ENCODE measurements at regions not wholly inside any gene's neighbourhood (a gene's known extent, or its start where the extent isn't known, plus 50 kb on each side); places are given as distances from the start of the nearest gene placed in this dataset.

DNA sequence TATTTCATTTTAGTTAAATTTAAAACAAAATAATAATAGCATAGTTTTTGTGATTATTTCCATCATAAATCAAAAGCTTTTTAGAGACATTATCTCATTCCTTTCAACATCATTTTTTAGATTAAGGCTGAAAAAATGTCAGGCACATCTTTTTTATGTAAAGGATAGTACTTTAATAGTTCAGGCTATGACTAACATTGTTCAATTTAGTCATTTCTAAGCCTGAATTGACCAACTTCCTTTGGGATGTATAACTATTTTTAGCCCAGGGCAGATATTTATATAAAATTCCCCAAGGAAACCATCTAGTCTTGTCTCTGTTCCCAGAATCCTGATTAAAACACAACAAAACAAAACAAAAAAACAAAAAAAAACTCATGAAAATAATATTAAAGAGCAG, 145.6 kb upstream of the PCDH18 start:
- DNase-seq: no peak

- no peak for DNase-seq
Measured at GRCh38 chr4:137676357-137676998, 144.2 kb upstream of the PCDH18 start.

DNA sequence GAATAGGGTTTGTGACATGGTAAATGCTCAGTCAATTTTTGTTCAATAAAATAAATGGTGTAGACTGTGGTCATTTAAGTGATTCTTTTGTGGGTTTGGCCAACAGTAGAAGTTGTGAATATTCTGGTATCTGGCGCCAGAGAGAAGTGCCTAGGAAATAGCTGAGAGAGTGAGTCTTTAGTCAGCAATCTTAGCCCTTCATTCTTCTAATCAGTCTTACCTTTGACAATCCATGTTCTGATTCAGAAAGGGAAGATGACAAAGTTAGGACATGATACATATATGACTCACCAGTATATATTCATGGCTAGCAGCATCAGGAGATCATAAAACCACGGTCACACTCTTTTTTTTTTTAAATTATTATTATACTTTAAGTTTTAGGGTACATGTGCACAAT, 141.8 kb upstream of the PCDH18 start:
- DNase-seq: no peak

- DNase-seq: no peak
Measured at GRCh38 chr4:137668885-137669545, 136.7 kb upstream of the PCDH18 start.

DNA sequence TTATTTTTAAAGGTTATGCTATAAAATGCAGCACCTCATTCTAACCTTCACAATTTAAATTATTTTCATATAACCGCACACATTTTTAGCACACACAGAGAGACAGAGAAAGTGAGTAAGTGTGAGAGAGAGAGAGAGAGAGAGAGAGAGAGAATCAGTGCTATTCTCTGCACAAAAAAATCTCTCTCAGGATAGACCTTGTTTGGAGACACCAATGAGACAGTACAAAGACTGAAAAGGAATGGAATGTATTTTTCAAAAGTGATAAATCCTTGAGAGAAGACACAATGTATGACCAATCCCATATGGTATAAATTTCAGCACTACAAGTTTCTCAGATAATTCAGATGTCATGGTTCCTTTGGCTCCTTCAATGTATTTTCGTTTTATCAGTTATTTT, 132.1 kb upstream of the PCDH18 start:
- DNase-seq: no peak

DNA sequence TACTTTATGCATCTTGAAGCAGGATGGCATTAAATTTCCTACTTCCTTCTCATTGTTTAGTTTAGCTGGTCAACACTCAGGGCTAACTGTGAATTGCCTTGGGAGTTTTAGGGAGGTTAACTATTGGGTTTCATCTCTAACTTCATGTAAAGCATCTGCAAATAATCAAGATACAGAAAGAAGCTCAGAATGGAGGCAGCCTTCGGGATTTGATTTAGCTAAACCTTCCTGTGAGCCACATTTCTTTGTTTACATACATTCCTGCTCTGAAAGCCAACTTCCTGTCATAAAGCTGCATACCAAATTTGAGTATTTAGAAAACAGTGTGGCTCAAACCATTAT, 131.7 kb upstream of the PCDH18 start:
- DNase-seq: no peak

- no peak for DNase-seq
Measured at GRCh38 chr4:137663251-137664045, 131.2 kb upstream of the PCDH18 start.

DNA sequence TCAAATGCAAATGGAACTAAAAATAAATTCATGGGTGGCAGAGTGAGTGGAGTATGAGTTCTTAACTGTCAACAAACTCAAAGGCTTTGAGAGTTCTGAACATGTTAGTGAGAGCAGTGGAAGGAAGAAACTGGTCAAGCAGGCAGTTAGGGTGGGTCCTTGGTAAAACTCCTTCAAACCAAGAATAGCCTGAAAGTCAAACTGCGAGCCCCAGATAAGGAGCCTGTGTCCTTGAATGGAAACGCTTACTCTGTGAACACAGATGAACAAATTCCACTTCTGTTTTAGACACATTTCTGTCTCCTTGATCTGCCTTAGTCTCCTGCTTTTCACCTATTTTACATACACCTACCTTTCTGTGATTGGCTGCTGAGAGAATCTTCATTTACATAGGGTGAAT, 129.4 kb upstream of the PCDH18 start:
- no peak for DNase-seq

GRCh38 chr4:137660211-137660610, 127.9 kb upstream of the PCDH18 start:
- DNase-seq: no peak

GRCh38 chr4:137659431-137659830, 127.1 kb upstream of the PCDH18 start:
- no peak for DNase-seq

DNA sequence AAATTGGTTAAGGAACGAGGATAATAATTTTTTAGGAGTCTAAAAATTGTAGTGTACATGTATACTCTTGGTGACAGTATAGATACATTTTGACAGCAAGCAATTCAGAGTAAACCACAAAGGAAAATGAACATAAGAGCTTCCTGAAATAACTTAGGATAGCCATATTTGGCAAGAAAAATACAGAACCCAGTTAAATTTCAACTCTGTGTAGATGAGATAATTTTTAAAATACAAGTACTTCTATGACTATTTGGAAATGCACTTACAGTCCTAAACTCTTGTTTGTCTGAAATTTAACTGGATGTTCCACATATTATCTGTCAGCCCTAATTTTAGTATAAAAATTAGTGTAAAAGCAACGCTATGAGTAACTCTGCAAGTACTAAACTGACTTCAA, 124.4 kb upstream of the PCDH18 start:
- no peak for DNase-seq

GRCh38 chr4:137655302-137655701, 123.0 kb upstream of the PCDH18 start:
- no peak for DNase-seq

DNA sequence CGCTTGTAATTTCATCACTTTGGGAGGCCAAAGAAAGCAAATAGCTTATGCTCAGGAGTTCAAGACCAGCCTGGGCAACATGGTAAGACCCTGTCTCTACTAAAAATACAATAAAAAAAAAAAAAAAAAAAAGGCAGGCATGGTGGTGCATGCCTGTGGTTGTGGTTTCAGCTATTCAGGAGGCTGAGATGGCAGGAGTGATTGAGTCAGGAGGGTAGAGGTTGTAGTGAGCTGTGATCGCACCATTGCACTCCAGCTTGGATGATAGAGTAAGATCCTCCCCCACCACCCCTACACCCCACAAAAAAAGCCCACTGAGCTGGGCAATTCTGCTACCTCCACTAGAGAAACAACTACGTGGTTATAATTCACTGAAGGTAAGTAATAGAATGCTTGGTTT, 118.8 kb upstream of the PCDH18 start:
- DNase-seq: no peak

DNA sequence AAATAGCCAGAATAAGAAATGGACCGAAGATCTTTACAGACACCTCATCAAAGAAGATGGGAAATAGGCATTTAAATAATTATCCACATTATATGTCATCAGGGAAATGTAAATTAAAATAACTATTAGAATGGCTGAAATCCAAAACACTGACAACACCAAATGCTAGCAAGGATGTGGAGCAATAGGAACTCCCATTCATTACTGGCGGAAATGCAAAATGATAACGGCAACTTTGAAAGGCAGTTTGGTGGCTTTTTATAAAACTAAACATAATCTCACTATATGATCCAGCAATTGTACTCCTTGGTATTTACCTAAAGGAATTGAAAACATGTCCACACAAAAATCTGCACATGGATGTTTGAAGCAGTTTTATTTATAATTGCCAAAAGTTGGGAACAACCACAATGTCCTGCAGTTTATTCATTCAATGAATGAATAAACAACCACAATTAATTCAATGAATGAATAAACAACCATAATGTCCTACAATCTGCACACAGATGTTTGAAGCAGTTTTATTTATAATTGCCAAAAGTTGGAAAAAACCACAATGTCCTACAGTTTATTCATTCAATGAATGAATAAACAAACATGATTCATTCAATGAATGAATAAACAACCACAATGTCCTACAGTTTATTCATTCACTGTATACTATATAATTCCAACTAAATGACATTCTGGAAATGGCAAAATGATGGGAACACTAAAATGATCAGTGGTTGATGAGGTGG, 117.6 kb upstream of the PCDH18 start:
- DNase-seq: no peak

DNA sequence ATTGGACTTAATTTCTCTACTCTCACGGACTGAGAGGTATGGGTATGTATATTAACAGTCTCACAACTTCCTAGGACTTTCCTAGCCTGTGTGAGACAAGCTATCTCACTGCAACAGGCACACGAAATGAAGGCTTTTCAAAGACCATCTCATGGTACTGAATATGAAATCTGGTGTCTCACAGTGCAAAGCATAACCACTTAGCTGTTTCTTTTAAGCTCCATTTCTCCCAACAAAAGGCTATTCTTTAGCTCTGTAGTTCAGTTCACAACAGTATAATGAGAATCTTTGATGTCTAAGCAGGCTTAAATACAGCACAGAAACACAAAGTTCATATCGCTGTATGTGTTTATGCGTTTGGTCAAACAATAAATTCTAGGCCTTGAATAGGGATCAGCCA, 116.2 kb upstream of the PCDH18 start:
- DNase-seq: peak in 1 of 58 donors; percentile 10

GRCh38 chr4:137647375-137647774, 115.1 kb upstream of the PCDH18 start:
- DNase-seq: no peak

DNA sequence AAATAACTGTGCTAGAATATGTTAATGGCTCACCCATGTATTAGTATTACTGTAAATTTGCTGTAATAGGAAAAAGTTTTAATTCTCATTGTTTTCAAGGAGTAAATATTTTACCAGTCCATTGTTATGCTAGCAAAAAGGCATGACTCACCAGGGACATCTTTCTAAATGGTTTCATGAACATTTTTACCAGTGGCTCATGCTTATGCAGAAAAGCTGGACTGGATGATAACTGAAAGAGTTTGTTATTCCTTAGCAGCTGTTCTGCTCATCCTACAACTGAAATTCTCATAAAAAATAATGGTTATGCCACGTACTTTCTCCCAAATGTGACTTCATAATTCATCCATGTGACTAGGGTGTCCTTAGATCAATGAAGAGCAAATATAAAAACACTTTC, 111.9 kb upstream of the PCDH18 start:
- no peak for DNase-seq

- no peak for DNase-seq
Measured at GRCh38 chr4:137641544-137641943, 109.2 kb upstream of the PCDH18 start.

DNA sequence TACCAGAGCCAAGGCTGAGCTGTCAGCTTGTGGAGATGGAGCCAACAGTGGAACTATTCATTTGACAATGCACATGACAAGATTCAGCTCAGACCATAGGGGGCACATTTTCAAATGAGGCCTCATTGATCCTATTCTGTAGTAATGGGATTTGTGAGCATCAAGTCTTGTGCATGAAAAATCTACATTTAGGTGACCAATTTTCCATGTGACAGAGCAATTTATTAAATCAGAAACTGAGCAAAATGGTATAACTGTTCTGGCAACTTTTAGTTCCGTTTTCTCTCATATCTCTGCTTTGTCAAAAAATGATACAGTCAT, 108.5 kb upstream of the PCDH18 start:
- no peak for DNase-seq

DNA sequence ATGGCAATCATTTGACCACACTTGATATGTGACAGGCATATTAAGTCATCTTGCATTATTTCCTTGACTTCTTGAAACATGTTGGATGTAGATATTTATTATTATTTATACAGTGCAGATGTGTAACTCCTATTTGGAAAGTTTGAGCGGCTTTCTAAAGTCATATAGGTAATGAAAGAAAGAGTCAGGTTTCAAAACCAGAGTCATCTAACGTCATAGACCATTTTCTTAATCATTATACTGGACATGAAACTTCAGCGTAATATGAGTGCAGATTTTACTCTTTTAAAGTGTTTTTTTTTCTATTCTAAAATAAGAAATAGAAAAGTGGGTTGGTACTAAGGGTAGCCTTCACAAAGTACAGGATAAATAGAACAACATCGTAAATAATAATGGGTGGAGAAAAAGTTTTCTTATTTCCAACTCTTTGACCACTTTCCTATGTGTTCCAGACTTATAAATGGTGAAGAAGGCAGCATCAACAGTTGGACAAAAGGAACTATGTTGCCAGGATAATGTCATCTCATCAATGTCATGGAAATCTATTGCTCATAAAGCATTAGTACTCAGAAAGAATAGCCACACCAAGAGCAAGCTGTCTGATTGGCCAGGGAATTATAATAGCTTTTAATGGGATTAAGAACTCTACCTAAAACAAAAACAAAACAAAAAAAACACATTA, 108.0 kb upstream of the PCDH18 start:
- no peak for DNase-seq

DNA sequence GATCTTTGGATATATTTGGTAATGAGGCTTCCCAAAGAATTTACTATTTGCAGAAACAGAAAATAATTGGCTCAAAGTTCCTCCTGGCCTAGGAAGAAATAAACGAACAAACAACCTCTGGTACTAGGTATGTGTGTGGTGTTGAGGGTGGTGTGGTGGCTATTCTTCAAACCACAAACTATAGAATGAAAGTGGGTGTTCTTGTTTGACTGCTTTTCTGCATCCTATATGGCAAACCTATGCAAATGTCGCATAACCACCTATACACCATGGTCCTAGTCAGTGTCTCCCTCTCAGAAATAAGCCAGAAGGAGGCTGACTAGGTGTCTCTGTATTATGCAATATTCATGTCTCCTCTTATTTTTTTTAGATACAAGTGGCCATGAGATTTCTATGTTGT, 106.6 kb upstream of the PCDH18 start:
- DNase-seq: no peak

DNA sequence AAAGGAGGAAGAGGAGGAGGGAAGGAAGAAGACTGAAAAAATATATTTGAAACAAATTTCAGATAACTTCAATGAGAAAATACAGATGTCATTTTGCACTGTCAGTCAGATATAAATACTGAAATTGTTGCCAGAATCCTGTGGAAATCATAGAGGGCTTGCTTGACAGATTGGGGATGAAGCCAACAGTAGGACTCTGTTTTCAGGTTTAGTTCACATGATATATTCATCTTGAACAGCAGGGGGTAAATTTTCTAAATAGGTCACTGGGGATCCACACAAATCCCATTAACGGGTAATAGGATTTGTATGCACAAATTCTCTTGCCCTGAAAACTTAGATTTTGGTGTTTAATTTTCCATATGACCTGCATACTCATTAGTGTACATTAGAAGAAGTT, 103.3 kb upstream of the PCDH18 start:
- no peak for DNase-seq

All from anterior cingulate cortex (tissue), 58 donors.